ENCODE measurements at regions not wholly inside any gene's neighbourhood (a gene's known extent, or its start where the extent isn't known, plus 50 kb on each side); places are given as distances from the start of the nearest gene placed in this dataset.

DNA sequence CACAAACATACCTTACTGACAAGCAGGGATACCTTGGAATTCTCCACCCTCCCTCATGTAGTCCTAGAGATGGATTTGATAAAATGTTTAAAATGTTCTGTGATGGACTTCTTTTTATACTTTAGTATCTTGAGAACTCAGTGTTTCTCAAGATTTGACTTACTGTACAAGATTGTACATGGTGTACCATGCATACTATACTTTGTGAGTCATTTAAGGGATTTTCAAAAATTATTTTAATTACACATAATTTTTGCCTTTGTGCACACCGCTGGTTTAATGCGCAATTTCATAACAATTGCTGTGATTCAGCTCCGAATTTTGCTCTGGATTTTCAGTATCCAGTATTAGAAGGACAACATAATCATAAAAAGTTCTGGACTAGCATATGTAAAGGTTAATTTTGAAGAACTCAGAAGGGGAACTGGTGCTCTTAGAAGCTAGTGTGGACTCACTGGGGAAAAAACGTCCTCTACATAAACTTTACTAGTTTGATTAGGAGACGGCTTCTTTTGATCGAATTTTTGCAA lies 78.6 kb upstream of the ACSL3 start:
- H3K4me3 Mint-ChIP-seq: no peak overlapping the region
- DNase-seq (ENCODE audit: low spot score) (no peak), ATAC-seq (no peak)
- ChIA-PET CTCF (no interaction called here), POLR2A (no interaction called here)
- H3K4me1 Mint-ChIP-seq: no peaks in the 10 kb centered on the region
- no peak overlapping the region for H3K27ac Mint-ChIP-seq
- no peak for TF ChIP-seq FOXK1 (CRISPR knock-in tag; IDR thresholded peaks at IDR 0.05)
- TF ChIP-seq ZNF232 (CRISPR knock-in tag; IDR thresholded peaks at IDR 0.05): no peak
- TF ChIP-seq, protein P1, sequence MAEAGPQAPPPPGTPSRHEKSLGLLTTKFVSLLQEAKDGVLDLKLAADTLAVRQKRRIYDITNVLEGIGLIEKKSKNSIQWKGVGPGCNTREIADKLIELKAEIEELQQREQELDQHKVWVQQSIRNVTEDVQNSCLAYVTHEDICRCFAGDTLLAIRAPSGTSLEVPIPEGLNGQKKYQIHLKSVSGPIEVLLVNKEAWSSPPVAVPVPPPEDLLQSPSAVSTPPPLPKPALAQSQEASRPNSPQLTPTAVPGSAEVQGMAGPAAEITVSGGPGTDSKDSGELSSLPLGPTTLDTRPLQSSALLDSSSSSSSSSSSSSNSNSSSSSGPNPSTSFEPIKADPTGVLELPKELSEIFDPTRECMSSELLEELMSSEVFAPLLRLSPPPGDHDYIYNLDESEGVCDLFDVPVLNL (CRISPR knock-in tag; IDR thresholded peaks at IDR 0.05; ENCODE audit: borderline replicate concordance, low read depth): no peak
- TF ChIP-seq, protein P2, sequence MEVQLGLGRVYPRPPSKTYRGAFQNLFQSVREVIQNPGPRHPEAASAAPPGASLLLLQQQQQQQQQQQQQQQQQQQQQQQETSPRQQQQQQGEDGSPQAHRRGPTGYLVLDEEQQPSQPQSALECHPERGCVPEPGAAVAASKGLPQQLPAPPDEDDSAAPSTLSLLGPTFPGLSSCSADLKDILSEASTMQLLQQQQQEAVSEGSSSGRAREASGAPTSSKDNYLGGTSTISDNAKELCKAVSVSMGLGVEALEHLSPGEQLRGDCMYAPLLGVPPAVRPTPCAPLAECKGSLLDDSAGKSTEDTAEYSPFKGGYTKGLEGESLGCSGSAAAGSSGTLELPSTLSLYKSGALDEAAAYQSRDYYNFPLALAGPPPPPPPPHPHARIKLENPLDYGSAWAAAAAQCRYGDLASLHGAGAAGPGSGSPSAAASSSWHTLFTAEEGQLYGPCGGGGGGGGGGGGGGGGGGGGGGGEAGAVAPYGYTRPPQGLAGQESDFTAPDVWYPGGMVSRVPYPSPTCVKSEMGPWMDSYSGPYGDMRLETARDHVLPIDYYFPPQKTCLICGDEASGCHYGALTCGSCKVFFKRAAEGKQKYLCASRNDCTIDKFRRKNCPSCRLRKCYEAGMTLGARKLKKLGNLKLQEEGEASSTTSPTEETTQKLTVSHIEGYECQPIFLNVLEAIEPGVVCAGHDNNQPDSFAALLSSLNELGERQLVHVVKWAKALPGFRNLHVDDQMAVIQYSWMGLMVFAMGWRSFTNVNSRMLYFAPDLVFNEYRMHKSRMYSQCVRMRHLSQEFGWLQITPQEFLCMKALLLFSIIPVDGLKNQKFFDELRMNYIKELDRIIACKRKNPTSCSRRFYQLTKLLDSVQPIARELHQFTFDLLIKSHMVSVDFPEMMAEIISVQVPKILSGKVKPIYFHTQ (CRISPR knock-in tag; IDR thresholded peaks at IDR 0.05): no peak
- TF ChIP-seq ELF4 (CRISPR knock-in tag; IDR thresholded peaks at IDR 0.05; ENCODE audit: low read depth): no peak
- no peak for TF ChIP-seq ZNF396 (CRISPR knock-in tag; IDR thresholded peaks at IDR 0.05; ENCODE audit: borderline replicate concordance)
- TF ChIP-seq, protein P3, sequence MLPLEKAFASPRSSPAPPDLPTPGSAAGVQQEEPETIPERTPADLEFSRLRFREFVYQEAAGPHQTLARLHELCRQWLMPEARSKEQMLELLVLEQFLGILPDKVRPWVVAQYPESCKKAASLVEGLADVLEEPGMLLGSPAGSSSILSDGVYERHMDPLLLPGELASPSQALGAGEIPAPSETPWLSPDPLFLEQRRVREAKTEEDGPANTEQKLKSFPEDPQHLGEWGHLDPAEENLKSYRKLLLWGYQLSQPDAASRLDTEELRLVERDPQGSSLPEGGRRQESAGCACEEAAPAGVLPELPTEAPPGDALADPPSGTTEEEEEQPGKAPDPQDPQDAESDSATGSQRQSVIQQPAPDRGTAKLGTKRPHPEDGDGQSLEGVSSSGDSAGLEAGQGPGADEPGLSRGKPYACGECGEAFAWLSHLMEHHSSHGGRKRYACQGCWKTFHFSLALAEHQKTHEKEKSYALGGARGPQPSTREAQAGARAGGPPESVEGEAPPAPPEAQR (CRISPR knock-in tag; IDR thresholded peaks at IDR 0.05): no peak
- no peak for TF ChIP-seq HMGA2 (CRISPR knock-in tag; IDR thresholded peaks at IDR 0.05)
- no peak for TF ChIP-seq RORB (CRISPR knock-in tag; IDR thresholded peaks at IDR 0.05)
- TF ChIP-seq TEAD4 (CRISPR knock-in tag; IDR thresholded peaks at IDR 0.05): no peak
- no peak for TF ChIP-seq FOXP1 (CRISPR knock-in tag; IDR thresholded peaks at IDR 0.05; ENCODE audit: borderline replicate concordance)
- no peak for TF ChIP-seq FOXJ3 (CRISPR knock-in tag; IDR thresholded peaks at IDR 0.05; ENCODE audit: borderline replicate concordance)
- no peak for TF ChIP-seq NR3C1 (CRISPR knock-in tag; conservative IDR thresholded peaks at IDR 0.05; ENCODE audit: low read depth)
- no peaks in the 10 kb centered on the region for H3K36me3 Mint-ChIP-seq
- H3K9me3 Mint-ChIP-seq: peaks cover 21% of the 10 kb centered on the region
- H3K27me3 Mint-ChIP-seq (ENCODE audit: low read depth): no peaks in the 10 kb centered on the region; the same call in 1 of the 2 replicates

DNA sequence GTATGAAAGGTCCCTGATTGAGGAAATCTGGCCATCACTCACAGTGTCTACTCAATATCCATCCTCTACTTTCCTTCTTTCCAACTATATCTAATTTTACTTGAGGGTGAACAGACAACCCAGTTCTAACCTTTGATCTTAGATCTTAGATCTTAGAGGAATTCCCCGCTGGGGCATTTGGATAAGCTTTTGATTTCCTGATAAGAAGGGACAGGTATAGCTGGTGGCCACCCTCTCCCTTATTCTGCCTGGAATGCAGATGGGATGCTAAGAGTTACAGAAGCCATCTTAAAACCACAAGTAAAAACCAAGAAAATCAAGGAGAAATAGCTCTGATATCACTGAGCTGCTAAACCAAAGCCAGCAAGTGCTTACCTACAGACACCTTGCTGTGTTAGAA lies 77.2 kb upstream of the ACSL3 start:
- ATAC-seq: no peak
- Mint-ChIP-seq H3K9me3 (peaks cover 21% of the 10 kb centered on the region), H3K27ac (no peak overlapping the region), H3K4me3 (no peak overlapping the region), H3K36me3 (no peaks in the 10 kb centered on the region), H3K4me1 (no peaks in the 10 kb centered on the region), H3K27me3 (ENCODE audit: low read depth) (no peaks in the 10 kb centered on the region; the same call in 1 of the 2 replicates)
- no peak for DNase-seq (ENCODE audit: low spot score)
- POLR2A ChIA-PET: no interaction called here
- CTCF ChIA-PET: interaction anchor here (0.6 kb wide), 1 partner anchor 61 kb away, joined by 3 read pairs; no protein-coding TSS in a partner anchor
- TF ChIP-seq, protein P4, sequence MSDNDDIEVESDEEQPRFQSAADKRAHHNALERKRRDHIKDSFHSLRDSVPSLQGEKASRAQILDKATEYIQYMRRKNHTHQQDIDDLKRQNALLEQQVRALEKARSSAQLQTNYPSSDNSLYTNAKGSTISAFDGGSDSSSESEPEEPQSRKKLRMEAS (CRISPR knock-in tag; IDR thresholded peaks at IDR 0.05): no peak
- TF ChIP-seq, protein P5, sequence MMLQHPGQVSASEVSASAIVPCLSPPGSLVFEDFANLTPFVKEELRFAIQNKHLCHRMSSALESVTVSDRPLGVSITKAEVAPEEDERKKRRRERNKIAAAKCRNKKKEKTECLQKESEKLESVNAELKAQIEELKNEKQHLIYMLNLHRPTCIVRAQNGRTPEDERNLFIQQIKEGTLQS (CRISPR knock-in tag; conservative IDR thresholded peaks at IDR 0.05): no peak
- no peak for TF ChIP-seq SOX15 (CRISPR knock-in tag; IDR thresholded peaks at IDR 0.05)
- TF ChIP-seq, protein P6, sequence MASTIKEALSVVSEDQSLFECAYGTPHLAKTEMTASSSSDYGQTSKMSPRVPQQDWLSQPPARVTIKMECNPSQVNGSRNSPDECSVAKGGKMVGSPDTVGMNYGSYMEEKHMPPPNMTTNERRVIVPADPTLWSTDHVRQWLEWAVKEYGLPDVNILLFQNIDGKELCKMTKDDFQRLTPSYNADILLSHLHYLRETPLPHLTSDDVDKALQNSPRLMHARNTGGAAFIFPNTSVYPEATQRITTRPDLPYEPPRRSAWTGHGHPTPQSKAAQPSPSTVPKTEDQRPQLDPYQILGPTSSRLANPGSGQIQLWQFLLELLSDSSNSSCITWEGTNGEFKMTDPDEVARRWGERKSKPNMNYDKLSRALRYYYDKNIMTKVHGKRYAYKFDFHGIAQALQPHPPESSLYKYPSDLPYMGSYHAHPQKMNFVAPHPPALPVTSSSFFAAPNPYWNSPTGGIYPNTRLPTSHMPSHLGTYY (CRISPR knock-in tag; IDR thresholded peaks at IDR 0.05): no peak
- TF ChIP-seq TEAD4 (CRISPR knock-in tag; IDR thresholded peaks at IDR 0.05): no peak
- no peak for TF ChIP-seq RELA (CRISPR knock-in tag; IDR thresholded peaks at IDR 0.05; ENCODE audit: borderline replicate concordance)
- no peak for TF ChIP-seq EMX1 (CRISPR knock-in tag; IDR thresholded peaks at IDR 0.05)
- TF ChIP-seq NR1H2 (CRISPR knock-in tag; IDR thresholded peaks at IDR 0.05): no peak
- TF ChIP-seq GRHL2 (CRISPR knock-in tag; IDR thresholded peaks at IDR 0.05; ENCODE audit: insufficient replicate concordance, severe bottlenecking): no peak
- TF ChIP-seq, protein P7, sequence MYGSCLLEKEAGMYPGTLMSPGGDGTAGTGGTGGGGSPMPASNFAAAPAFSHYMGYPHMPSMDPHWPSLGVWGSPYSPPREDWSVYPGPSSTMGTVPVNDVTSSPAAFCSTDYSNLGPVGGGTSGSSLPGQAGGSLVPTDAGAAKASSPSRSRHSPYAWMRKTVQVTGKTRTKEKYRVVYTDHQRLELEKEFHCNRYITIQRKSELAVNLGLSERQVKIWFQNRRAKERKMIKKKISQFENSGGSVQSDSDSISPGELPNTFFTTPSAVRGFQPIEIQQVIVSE (CRISPR knock-in tag; IDR thresholded peaks at IDR 0.05; ENCODE audit: borderline replicate concordance): no peak
- TF ChIP-seq NR2C2 (CRISPR knock-in tag; IDR thresholded peaks at IDR 0.05): no peak
- TF ChIP-seq ZNF416 (CRISPR knock-in tag; IDR thresholded peaks at IDR 0.05): no peak
- no peak for TF ChIP-seq SMAD4 (CRISPR knock-in tag; IDR thresholded peaks at IDR 0.05)
- TF ChIP-seq, protein P8, sequence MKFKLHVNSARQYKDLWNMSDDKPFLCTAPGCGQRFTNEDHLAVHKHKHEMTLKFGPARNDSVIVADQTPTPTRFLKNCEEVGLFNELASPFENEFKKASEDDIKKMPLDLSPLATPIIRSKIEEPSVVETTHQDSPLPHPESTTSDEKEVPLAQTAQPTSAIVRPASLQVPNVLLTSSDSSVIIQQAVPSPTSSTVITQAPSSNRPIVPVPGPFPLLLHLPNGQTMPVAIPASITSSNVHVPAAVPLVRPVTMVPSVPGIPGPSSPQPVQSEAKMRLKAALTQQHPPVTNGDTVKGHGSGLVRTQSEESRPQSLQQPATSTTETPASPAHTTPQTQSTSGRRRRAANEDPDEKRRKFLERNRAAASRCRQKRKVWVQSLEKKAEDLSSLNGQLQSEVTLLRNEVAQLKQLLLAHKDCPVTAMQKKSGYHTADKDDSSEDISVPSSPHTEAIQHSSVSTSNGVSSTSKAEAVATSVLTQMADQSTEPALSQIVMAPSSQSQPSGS (CRISPR knock-in tag; IDR thresholded peaks at IDR 0.05; ENCODE audit: borderline replicate concordance, low read depth): no peak
- TF ChIP-seq CREM (CRISPR knock-in tag; IDR thresholded peaks at IDR 0.05): no peak
- no peak for TF ChIP-seq RORB (CRISPR knock-in tag; IDR thresholded peaks at IDR 0.05)
- TF ChIP-seq TEAD1 (CRISPR knock-in tag; IDR thresholded peaks at IDR 0.05): no peak
